Activated T-cell treated with anti-CD3 and anti-CD28 coated beads for 4 hours (primary cell): ENCODE measurements at regions not wholly inside any gene's neighbourhood (a gene's known extent, or its start where the extent isn't known, plus 50 kb on each side); places are given as distances from the start of the nearest gene placed in this dataset.

ENCODE experiments used
- DNase-seq: peaks from one replicate; pipeline ENCODE4 v3.0.0-alpha.2; 2020

GRCh38 chr21:24290151-24290833 is 1317.0 kb downstream of the MRPL39 start:
- DNase-seq = no peak

GRCh38 chr21:24289539-24289938 is 1317.7 kb downstream of the MRPL39 start:
- no peak for DNase-seq

- DNase-seq = no peak
Observed at GRCh38 chr21:24280596-24280995, 1326.7 kb downstream of the MRPL39 start.

GRCh38 chr21:24278711-24279110 is 1328.6 kb downstream of the MRPL39 start:
- no peak for DNase-seq

GRCh38 chr21:24276204-24276603 is 1331.1 kb downstream of the MRPL39 start:
- no peak for DNase-seq

GRCh38 chr21:24275616-24276015 is 1331.7 kb downstream of the MRPL39 start:
- no peak for DNase-seq

- no peak for DNase-seq
Observed at GRCh38 chr21:24272521-24272938, 1334.8 kb downstream of the MRPL39 start.

GRCh38 chr21:24265987-24266386 is 1341.3 kb downstream of the MRPL39 start:
- no peak for DNase-seq

GRCh38 chr21:24260751-24261150 is 1346.5 kb downstream of the MRPL39 start:
- DNase-seq = no peak

- DNase-seq = no peak
Observed at GRCh38 chr21:24259241-24259640, 1348.0 kb downstream of the MRPL39 start.

- no peak for DNase-seq
Observed at GRCh38 chr21:24255591-24255990, 1351.7 kb downstream of the MRPL39 start.

GRCh38 chr21:24225431-24225830 is 1381.8 kb downstream of the MRPL39 start:
- DNase-seq = no peak

GRCh38 chr21:24224422-24224821 is 1382.9 kb downstream of the MRPL39 start:
- no peak for DNase-seq

- no peak for DNase-seq
Observed at GRCh38 chr21:24223624-24224023, 1383.7 kb downstream of the MRPL39 start.

- DNase-seq = no peak
Observed at GRCh38 chr21:24222676-24223075, 1384.6 kb downstream of the MRPL39 start.

GRCh38 chr21:24220446-24220845 is 1386.8 kb downstream of the MRPL39 start:
- no peak for DNase-seq

- no peak for DNase-seq
Observed at GRCh38 chr21:24217151-24217550, 1390.1 kb downstream of the MRPL39 start.

GRCh38 chr21:24210130-24210529 is 1397.2 kb downstream of the MRPL39 start:
- DNase-seq = no peak

- no peak for DNase-seq
Observed at GRCh38 chr21:24208562-24209260, 1398.6 kb downstream of the MRPL39 start.

- no peak for DNase-seq
Observed at GRCh38 chr21:24205319-24205718, 1402.0 kb downstream of the MRPL39 start.

- DNase-seq = no peak
Observed at GRCh38 chr21:24204641-24205040, 1402.6 kb downstream of the MRPL39 start.

GRCh38 chr21:24200052-24200451 is 1407.2 kb downstream of the MRPL39 start:
- no peak for DNase-seq

- DNase-seq = no peak
Observed at GRCh38 chr21:24197923-24198322, 1409.4 kb downstream of the MRPL39 start.

GRCh38 chr21:24197132-24197643 is 1410.1 kb downstream of the MRPL39 start:
- DNase-seq = no peak
